Stimulated activated CD8-positive, alpha-beta memory T cell treated with anti-CD3 and anti-CD28 coated beads, Interleukin-7, amount 100 ng/mL, for 24 hours (primary cell): ENCODE measurements at regions not wholly inside any gene's neighbourhood (a gene's known extent, or its start where the extent isn't known, plus 50 kb on each side); places are given as distances from the start of the nearest gene placed in this dataset.
"Not testable (repeated sequence)": the region's sequence is repeated elsewhere in the genome, so short reads cannot be mapped to it uniquely, and the experiment has no call there.

ENCODE experiments used
- DNase-seq: peaks from one replicate; pipeline ENCODE4 v3.0.0-alpha.2; 2020; ENCODE audit warnings: low read depth

- no peak for DNase-seq
These were observed 298.0 kb upstream of the CTNNB1 start for GRCh38 chr3:40901298-40901697.

- no peak for DNase-seq
These were observed 297.5 kb upstream of the CTNNB1 start for GRCh38 chr3:40901796-40902195.

DNA sequence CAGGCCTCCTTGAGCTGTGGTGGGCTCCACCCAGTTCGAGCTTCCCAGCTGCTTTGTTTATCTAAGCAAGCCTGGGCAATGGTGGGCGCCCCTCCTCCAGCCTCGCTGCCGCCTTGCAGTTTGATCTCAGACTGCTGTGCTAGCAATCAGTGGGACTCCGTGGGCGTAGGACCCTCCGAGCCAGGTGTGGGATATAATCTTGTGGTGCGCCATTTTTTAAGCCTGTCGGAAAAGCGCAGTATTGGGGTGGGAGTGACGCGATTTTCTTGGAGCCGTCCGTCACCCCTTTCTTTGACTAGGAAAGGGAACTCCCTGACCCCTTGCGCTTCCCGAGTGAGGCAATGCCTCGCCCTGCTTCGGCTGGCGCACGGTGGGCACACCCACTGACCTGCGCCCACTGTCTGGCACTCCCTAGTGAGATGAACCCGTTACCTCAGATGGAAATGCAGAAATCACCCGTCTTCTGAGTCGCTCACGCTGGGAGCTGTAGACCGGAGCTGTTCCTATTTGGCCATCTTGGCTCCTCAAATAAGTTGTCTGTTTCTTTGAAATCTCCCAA is 291.3 kb upstream of the CTNNB1 start:
- not testable (repeated sequence) for DNase-seq

DNA sequence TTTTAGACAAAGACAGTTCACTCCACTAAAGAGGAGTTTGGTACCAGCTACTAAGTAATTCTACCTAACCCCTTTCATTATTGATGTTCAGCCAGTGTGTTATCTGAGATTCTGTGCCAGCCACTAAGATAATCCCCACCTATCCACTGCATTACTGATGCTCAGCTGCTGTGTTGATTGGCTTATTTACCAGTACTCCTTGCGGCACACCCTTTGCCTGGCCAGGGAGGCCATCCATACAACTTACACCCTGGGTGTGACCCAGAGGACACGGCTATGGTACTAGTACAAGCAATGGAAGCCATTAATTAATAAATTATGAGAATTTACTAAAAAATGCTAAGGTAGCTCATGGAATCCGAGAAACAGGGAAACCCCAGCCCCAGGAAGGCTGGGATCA is 290.7 kb upstream of the CTNNB1 start:
- no peak for DNase-seq

DNA sequence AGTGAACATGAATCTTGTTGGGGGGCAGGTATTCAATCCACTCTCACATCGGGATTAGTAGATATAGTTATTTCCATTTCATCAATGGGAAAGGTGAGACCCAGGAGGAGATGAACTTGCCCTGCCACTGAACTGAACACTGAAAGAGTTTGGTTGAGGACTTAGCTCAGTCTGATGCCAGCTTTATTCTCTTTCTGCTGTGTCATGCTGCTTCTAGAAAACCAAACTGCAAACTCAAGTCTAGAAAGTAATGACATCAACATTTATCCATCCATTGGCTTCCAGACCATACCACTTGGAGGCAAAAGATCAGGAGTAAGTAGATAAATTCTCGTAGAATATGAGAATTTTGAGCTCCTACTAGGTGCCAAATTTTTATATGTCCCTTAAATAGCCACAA is 288.0 kb upstream of the CTNNB1 start:
- no peak for DNase-seq

GRCh38 chr3:40911928-40912327 is 287.4 kb upstream of the CTNNB1 start:
- DNase-seq: no peak

- no peak for DNase-seq
These were observed 286.8 kb upstream of the CTNNB1 start for GRCh38 chr3:40912461-40912860.

DNA sequence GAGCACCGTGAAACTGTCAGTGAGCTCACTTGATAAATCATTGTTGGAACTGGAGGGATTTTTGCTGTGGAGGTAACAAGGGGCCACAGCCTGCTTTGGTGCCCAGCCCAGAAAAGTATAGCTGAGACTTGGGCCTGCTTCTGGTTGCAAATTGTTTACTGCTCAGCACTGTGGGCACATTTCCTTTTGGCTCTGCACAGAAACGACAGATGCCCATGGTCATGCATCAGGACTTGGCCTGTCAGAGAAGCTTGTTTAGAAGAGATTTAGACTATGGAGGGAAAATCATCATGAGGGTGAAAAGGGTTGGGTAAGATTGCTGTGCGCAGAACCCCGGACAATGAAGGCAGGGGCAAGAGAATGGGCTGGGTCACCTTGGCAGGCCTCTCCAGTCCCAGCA is 286.1 kb upstream of the CTNNB1 start:
- DNase-seq: no peak

DNA sequence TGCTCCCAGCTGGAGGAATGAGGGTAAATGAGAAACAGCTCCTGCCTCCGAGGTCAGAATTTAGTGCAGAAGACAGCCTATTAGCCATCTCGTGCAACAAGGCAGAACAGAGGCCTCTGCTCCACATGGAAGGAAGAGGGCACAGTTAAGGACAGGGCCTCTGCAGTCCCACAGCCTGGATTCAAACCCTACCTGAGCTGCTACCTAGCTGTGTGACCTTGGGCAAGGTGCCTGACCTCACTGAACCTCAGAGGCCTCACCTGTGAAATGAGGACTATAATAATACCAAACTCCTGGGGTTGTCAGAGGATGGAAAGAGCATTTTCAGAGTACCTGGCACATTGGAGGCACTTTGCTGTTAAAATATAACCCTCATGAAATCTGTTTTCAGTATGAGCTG is 285.7 kb upstream of the CTNNB1 start:
- no peak for DNase-seq

DNA sequence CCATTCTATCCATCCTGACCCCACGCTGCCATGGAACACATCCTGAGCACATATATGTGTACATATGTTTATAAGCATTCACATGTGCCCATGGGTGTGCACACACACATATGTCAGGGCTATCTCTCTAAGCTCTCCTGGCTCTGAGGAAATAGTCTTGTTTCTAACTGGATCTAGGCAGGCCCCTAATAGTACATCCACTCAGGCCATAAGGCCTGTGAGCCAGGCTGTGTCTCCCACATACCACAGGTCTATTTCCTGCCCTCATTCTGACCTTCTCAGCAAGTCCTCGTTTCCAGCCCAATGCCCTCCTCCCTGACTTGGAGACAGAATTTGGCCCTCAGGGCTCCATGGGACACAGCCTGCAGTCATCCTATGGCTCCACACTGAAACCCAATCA is 284.8 kb upstream of the CTNNB1 start:
- no peak for DNase-seq

DNA sequence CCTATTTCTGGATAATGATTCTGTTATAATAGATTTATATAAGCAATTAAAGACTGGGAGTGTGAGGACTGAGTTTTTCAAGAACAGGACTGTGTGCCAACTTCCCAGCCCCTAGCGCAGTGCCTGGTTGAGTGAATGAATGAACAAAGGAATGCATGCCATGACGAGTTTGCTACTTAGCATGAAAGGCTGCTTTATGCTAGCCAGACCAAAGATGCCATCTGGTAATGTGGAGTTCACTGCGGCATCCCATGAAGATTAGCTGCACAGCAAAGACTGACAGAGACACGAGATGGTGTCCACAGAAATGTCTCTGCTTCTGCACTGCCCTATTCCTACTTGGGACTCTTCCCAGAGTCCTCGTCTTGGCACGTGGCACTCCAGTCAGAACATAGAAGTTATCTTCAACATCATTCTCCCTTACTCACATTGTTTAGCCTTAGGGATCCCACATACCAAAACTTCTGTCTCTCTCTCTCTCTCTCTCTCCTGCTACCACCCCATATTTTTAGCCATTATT is 283.9 kb upstream of the CTNNB1 start:
- DNase-seq: no peak

DNA sequence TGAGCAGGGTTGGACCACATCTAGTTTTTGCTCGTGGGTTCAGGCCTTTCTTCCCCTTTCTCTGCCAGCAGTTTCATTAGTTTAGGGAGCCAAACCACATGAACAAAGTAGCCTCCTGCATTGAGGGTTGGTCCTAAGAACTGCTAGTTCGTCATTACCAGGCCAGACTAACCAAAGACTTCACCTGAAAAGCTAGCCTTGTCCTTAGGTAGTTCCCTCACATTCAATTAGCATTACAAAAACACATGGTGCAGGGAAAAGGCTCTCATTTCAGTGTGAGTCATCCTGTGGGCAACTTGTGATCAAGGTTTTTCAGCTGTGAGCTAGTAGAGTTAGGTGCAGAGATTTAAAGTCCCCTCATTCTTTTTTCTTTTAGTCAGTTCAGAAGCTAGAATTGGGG is 279.3 kb upstream of the CTNNB1 start:
- DNase-seq: no peak

DNA sequence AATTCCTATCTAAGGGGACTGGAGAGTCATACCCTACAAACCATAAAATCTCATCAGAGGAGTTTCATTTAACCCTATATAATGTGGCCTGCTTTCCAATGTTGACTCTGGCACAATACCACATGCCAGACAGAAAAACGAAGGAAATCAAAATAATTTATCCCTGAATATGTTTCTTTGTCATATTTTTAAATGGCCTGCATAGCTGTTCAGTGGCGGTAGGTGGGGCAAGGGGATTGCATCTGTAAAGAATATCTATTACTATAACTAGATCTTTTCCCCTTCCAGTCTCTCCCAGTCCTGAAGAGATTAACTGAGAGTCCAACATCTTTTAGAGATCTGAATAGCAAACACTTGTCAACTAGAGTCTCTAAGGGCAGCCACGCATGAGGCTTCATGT is 278.1 kb upstream of the CTNNB1 start:
- no peak for DNase-seq

DNA sequence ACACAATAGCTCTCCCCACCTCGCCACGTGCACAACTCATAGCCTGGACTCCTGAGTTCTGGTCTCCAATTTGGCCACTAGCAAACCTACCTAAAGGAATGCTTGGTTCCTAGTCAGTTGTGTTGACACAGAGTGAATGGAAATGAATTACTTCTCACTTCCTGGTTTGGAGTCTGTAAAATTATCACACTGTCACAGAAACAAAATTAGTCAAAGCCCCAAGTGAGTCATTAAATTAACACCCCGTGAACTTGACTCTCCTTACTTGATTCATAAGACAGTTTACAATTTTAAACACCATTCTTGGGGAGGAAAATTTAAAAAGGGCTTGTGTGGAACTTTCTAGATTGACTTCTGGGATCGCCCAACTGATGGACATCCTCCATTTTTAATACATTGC is 276.2 kb upstream of the CTNNB1 start:
- DNase-seq: no peak

- no peak for DNase-seq
These were observed 275.7 kb upstream of the CTNNB1 start for GRCh38 chr3:40923651-40924050.

DNA sequence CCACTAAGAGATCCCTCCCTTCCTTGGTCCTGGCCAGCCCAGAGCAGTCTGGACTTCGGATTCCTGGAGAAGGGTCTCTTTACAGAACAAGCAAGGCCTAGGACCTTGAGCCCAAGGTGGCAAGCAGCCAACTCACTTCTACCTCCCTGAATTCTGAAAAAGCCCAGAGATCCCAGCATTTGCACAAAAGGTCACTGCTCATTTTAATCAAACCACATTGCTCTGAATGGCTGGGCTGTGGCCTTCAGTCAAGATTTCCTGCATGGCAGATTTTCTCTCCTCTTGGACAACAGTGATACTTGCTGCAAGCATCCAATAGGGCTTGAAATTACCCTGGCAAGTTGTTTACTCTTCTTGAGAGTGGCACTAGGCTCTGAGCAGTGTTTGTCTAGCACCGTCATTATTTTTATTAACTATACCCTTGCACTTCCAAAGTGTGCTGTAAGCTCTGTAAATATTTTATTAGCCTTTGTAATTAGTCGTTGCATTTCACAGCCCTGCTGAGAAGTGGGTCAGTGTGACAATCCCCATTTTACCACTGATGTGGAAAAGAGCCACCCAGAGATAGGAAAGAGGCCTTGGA is 274.7 kb upstream of the CTNNB1 start:
- no peak for DNase-seq

GRCh38 chr3:40925231-40925630 is 274.1 kb upstream of the CTNNB1 start:
- no peak for DNase-seq

GRCh38 chr3:40930131-40930538 is 269.2 kb upstream of the CTNNB1 start:
- DNase-seq: no peak

DNA sequence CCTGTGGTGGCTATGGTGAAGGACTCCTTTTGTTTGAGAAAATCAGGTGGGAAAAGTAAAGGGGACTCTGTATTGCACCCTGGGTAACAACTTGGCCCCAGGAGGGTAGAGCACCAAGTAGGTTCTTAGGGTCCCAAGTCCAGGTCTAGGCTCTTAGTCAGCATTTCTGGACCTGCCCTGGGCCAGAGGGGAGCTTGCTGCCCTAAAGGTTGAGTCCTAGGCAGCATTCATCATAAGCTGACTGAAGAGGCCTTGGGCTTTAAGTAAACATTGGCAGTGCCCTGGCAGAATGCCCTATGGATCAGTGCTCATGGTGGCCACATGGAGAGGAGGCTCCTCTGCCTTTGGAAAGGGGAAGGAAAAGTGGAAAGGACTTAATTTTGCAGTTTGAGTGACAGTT is 268.5 kb upstream of the CTNNB1 start:
- no peak for DNase-seq

GRCh38 chr3:40938591-40938990 is 260.7 kb upstream of the CTNNB1 start:
- DNase-seq: no peak

DNA sequence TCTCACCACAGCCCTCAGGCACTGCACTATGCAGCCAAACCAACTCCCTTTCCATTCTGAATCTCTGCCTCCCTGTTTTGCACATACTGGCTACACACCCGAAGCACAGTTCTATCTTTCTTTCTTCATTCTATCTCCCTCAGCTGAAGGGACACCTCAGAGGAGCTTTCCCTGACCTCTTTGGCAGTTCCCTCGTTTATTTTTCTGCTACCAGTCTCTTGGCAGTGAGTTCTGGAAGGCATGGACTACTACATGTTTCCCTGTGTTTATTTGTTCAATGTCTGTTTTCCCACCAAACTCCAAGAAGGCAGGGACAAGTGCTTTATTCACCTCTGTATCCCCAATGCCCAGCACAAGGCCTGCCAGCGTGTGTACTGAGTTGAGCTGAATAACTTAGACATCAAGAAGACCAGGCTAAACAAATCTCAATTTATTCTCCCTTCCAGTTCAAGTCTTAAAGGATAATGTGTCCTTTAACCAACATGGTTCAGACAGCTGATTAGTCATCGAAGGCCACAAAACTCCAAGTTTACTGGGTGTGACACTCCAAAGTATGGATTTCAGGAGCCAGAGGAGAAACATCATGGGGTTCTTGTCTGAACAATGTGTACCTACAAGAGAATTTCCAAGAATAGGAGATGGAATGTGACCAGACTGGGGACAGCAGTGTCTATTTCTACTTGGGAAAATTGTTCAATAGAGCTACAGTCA is 260.1 kb upstream of the CTNNB1 start:
- DNase-seq: no peak

GRCh38 chr3:40939741-40940130 is 259.6 kb upstream of the CTNNB1 start:
- DNase-seq: no peak

- no peak for DNase-seq
These were observed 258.7 kb upstream of the CTNNB1 start for GRCh38 chr3:40940651-40941050.

DNA sequence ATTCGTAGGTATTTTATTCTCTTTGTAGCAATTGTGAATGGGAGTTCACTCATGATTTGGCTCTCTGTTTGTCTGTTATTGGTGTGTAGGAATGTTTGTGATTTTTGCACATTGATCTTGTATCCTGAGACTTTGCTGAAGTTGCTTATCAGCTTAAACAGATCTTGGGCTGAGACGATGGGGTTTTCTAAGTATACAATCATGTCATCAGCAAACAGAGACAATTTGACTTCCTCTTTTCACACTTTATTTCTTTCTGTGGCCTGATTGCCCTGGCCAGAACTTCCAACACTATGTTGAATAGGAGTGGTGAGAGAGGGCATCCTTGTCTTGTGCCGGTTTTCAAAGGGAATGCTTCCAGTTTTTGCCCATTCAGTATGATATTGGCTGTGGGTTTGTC is 252.3 kb upstream of the CTNNB1 start:
- not testable (repeated sequence) for DNase-seq
